Hypothalamus (tissue), 51 donors: ENCODE measurements at regions not wholly inside any gene's neighbourhood (a gene's known extent, or its start where the extent isn't known, plus 50 kb on each side); places are given as distances from the start of the nearest gene placed in this dataset.
"Not testable (repeated sequence)": the region's sequence is repeated elsewhere in the genome, so short reads cannot be mapped to it uniquely, and the experiment has no call there.

Experiments used
- DNase-seq, 51 donors: peaks; one replicate each; lab custom pipeline; 2025; lab: John Stamatoyannopoulos, UW

DNA sequence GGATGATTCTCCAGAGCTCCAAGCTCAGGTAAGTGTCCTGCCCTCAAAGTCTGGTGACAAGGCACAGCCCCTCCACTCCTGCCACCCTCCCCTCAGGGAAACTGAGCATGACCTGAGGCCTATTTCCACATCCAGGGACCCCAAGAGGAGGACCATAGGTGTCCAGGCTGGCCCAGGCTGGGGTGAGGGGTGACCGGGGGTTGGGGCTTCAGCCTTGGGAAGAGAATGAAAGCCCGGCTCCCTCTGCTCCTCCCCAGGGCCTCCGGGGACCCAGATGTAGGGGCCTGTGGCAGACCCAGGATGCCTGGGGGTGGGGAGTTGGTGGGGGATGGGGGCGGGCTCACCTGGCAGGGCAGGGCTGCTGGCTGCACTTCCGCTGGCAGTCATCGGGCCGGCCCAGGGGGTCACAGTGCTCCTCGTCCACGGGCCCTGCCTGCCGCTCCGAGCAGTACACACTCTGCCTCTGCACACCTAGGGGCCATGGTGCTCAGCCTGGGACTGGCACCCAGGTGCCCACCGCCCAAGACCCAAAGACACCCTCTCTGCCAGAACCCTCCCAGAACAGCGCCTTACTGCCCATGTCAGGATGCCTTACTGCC, 116.5 kb upstream of the AKAP13 start:
- not testable (repeated sequence) for DNase-seq

GRCh38 chr15:85264614-85265190, 115.7 kb upstream of the AKAP13 start:
- DNase-seq = not testable (repeated sequence)

DNA sequence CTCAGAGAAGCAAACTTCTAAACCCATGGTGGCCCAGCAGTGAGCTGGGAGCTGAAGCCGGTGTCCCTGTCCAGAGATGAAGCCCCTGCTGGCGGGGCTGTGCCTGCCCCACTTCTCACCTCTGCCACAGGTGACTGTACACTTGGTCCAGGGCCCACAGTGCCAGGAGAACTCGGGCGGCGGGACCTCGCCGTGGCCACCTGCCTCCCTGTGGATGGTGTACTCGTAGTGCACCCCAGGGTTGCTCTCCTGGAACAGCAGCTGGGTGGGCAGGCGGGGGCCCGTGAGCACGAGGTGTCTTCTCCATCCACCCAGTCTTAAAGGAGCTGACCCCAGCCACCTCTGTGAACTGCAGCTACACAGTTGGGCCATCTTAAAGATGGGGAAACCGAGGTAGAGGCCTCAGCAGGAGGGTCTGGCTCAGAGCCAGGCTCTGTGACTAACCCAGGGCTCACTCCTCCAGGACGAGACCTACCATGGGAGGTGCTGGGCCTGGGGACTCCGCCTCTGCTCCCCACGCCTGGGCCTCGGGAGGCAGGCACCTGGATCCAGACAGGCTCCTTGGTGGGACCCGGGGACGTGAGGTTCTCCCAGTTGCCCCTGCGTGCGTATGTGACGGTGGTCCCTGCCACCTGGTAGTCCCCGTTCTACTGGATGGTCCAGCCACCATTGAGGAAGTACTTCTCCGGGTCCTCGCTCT, 113.1 kb upstream of the AKAP13 start:
- not testable (repeated sequence) for DNase-seq

DNA sequence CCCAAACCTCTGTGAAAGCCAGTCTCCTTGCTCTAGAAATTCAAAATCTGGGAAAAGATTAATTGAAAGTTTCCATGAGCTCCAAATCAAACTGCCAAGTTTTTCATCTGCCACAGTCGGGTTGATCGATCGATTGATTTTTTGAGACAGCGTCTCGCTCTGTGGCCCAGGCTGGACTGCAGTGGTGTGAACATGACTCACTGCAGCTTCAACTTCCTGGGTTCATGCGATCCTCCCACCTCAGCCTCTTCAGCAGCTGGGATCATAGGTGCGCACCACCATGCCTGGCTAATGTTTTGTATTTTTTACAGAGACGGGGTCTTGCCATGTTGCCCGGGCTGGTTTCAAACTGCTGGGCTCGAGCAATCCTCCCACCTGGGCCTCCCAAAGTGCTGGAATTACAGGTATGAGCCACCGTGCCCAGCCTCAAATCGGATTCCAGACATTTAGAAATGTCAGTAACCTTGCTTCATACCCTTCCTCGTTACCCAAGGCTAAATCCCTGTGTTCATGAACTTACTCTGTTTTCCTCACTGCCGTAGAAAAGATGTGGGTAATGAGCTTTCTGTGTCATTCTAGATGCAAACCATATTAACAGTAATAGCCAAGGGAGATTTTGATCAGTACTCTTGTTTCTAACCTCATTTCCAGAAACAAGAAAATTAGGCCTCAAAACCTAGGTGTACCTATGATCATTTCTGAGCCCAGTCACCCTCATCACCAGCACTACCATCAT, 105.9 kb upstream of the AKAP13 start:
- no peak for DNase-seq

DNA sequence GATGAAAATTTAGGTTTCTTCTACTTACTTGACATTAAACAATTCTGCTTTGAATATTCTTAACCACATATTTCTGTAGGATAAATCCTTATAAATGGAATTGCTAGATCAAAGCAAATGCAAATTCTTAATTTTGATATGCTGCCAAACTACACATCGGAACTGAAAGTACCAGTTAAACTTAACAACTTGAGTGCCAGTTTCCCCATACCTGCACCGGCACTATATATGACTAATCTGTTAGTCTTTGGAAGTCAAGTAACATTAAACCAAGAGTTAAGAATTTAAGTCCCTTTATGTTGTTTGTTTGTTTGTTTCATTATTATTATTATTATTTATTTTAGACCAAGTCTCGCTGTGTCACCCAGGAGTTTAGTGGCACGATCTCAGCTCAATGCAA, 103.9 kb upstream of the AKAP13 start:
- no peak for DNase-seq

- DNase-seq = no peak
These were observed 103.5 kb upstream of the AKAP13 start for GRCh38 chr15:85276921-85277320.

DNA sequence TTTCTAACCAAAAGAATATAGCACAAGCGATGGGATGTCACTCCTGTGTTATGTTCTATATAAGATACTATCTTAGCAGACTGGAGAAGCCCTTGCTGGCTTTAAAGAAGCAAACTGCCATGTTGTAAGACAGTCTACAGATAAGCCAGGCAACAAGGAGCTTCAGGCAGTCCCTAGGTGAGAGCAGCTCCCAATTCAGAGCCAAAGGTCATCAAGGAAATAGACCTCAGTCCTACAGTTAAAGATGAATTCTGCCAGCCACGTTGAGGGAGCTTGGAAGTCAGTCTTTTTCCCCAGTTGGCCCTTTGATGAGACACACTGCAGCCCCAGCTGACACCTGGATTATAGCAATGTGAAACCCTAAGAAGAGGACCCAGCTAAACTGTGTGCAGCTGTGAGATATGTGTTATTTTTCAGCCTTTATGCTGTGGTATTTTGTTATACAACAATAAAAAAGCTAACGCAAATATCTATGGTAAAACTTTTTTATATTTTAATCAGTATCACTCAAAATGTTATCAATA, 102.5 kb upstream of the AKAP13 start:
- no peak for DNase-seq

- DNase-seq = no peak
These were observed 100.2 kb upstream of the AKAP13 start for GRCh38 chr15:85280203-85280602.

GRCh38 chr15:85281293-85281882, 99.0 kb upstream of the AKAP13 start:
- no peak for DNase-seq

DNA sequence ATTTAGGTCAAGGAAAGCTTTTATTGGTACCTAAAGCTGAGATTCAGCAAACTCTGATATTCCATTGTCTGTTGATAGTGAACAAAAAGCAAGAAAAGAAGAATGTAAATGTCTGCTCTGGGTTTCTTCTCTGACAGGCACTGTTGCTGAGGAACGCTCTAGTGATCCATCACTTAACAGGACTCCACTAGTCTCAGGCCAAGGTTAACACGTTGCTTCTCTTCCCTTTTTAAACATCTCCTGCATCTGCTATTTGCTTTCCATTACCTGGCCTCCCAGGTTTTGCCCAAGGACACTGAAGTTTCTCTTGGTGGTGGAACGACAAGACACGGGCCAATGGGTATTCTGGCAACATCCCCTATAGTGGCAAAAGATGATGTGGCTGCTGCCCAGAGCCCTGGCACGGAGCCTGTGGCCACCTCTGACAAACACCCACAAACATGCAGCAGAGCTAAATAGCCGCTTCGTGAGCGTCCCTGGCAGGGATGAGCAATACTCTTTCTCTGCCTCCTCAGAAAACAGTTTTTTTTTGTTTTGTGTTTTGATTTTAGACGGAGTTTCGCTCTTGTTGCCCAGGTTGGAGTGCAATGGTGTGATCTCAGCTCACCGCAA, 97.8 kb upstream of the AKAP13 start:
- peak in 2 of 51 donors; percentile 2 to 33 for DNase-seq

GRCh38 chr15:85283815-85284214, 96.6 kb upstream of the AKAP13 start:
- not testable (repeated sequence) for DNase-seq

GRCh38 chr15:85284497-85284896, 95.9 kb upstream of the AKAP13 start:
- DNase-seq = no peak

- peak in 22 of 51 donors; percentile 2 to 41 (median 9) for DNase-seq
These were observed 90.6 kb upstream of the AKAP13 start for GRCh38 chr15:85289677-85290365.

GRCh38 chr15:85292583-85292982, 87.8 kb upstream of the AKAP13 start:
- not testable (repeated sequence) for DNase-seq

GRCh38 chr15:85296615-85297402, 83.6 kb upstream of the AKAP13 start:
- peak in 42 of 51 donors; percentile 3 to 73 (median 30) for DNase-seq

DNA sequence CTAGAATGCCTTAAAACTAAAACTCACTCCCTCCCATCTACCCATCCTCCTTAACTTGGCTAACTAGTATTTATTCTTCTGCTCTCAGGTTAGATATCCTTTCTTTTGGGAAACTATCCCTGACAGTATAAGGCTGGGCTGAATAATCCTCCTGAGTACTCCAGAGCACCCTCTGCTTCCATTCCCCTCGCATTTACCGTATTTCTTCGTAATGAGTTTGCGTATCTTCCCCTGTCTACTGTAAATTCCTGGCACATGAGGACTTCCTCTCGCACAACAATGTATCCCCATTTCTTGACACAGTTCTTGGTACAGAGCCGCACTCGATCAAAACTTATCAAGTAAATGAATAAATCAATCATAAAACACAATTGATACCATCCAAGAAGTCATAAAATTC, 82.9 kb upstream of the AKAP13 start:
- no peak for DNase-seq

GRCh38 chr15:85298366-85298765, 82.0 kb upstream of the AKAP13 start:
- DNase-seq = no peak

DNA sequence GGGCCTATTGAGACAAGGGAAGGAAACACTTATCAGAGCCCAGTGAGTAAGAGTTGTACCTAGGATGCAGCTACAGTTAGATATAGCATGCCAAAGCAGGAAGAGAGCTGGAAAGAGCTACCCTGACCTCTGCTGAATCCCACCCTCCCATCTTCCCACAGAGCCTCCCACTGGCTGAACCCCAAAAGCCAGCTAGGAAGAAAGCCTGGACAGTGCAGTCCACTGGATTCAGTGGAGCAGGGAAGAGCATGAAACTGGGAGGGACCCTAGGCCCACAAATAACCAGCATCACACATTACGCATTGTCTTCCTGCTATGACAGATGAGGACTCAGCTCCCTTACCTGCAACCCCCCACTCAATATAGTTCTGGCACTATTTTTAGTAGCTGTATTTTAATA, 81.5 kb upstream of the AKAP13 start:
- DNase-seq = no peak

- no peak for DNase-seq
These were observed 78.1 kb upstream of the AKAP13 start for GRCh38 chr15:85302271-85302670.
